Mesendoderm (in vitro differentiated cells): ENCODE measurements at regions not wholly inside any gene's neighbourhood (a gene's known extent, or its start where the extent isn't known, plus 50 kb on each side); places are given as distances from the start of the nearest gene placed in this dataset.

Experiments used
- DNase-seq: peaks from one replicate; pipeline ENCODE4 v3.0.0; 2013
- H2AK5ac ChIP-seq: 2 replicates; pipeline ENCODE4 v1.6.1; 2013; ENCODE audit warnings: low read length, inconsistent platforms
- H2BK120ac ChIP-seq: 2 replicates; pipeline ENCODE4 v1.6.1; 2013; ENCODE audit warnings: low read depth, mild to moderate bottlenecking, low read length, moderate library complexity, mixed read lengths
- H2BK15ac ChIP-seq: replicated peaks from 2 replicates; pipeline ENCODE4 v1.6.1; 2013; ENCODE audit warnings: low read depth, mild to moderate bottlenecking, moderate library complexity
- H2BK5ac ChIP-seq: 2 replicates; pipeline ENCODE4 v1.6.1; 2013; ENCODE audit warnings: low read length, inconsistent platforms
- H3K18ac ChIP-seq: 2 replicates; pipeline ENCODE4 v1.6.1; 2013; ENCODE audit warnings: mild to moderate bottlenecking, low read length, mixed read lengths
- H3K23ac ChIP-seq: one replicate; pipeline ENCODE4 v1.6.1; 2013; ENCODE audit warnings: low read length
- H3K27ac ChIP-seq: 2 replicates; pipeline ENCODE4 v1.5.1; 2013; ENCODE audit warnings: low read depth, mild to moderate bottlenecking, inconsistent platforms, low read length, moderate library complexity
- H3K27me3 ChIP-seq: 2 replicates; pipeline ENCODE4 v1.6.1; 2013; ENCODE audit warnings: low read length, control low read depth, mild to moderate bottlenecking, inconsistent platforms; ENCODE audit not compliant: insufficient read depth, poor library complexity
- H3K36me3 ChIP-seq: 2 replicates; pipeline ENCODE4 v1.6.1; 2013; ENCODE audit warnings: low read length, inconsistent platforms; ENCODE audit not compliant: control insufficient read depth, insufficient read depth
- H3K4ac ChIP-seq: one replicate; pipeline ENCODE4 v1.6.1; 2013; ENCODE audit warnings: low read depth, mild to moderate bottlenecking, low read length, moderate library complexity
- H3K4me1 ChIP-seq: 2 replicates; pipeline ENCODE4 v1.6.1; 2013; ENCODE audit warnings: low read depth, low read length, inconsistent platforms; ENCODE audit not compliant: control insufficient read depth
- H3K4me2 ChIP-seq: 2 replicates; pipeline ENCODE4 v1.6.1; 2013; ENCODE audit warnings: low read length
- H3K4me3 ChIP-seq: 2 replicates; pipeline ENCODE4 v1.5.1; 2013; ENCODE audit warnings: mild to moderate bottlenecking, low read length
- H3K56ac ChIP-seq: one replicate; pipeline ENCODE4 v1.6.1; 2013; ENCODE audit warnings: low read length
- H3K79me1 ChIP-seq: 2 replicates; pipeline ENCODE4 v1.6.1; 2013; ENCODE audit warnings: low read length, inconsistent platforms
- H3K79me2 ChIP-seq: 2 replicates; pipeline ENCODE4 v1.6.1; 2013; ENCODE audit warnings: mild to moderate bottlenecking, low read length; ENCODE audit not compliant: control insufficient read depth, insufficient read depth
- H3K9ac ChIP-seq: 2 replicates; pipeline ENCODE4 v1.6.1; 2013; ENCODE audit warnings: low read length, inconsistent platforms
- H4K5ac ChIP-seq: one replicate; pipeline ENCODE4 v1.6.1; 2013; ENCODE audit warnings: low read length
- H4K8ac ChIP-seq: one replicate; pipeline ENCODE4 v1.6.1; 2013; ENCODE audit warnings: low read depth, mild to moderate bottlenecking, control low read depth, low read length, moderate library complexity
- WGBS: extraction: QIAGEN DNeasy Blood & Tissue Kit; methylation state at CpG from one replicate; pipeline ENCODE4 v1.1.7; 2013; ENCODE audit warnings: low lambda C conversion rate, missing lambda C conversion rate; ENCODE audit not compliant: insufficient coverage; ENCODE audit errors: extremely low coverage; 5-methylcytosine and 5-hydroxymethylcytosine counted together

DNA sequence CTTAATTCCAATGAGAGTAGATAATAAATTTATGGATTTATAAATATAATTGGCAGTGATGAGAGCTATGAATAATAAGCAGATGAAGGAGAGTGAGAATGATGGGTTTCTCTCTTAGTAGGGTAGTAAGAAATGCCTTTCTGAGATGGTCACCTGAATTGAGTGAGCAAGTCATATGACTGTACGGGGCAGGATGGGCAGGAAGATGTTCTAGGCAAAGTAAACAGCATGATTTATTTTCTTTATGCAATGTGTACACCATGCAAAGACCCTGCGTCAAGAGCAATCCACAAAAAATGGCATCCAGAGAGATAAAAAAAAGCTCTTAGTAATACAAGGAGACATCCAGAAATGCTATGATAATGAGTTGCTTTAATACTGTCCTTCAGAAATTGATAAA, 409.9 kb downstream of the HLX start:
- Histone ChIP-seq H2BK15ac (no peak overlapping the region), H4K5ac (no peak overlapping the region), H3K4me1 (no peaks in the 10 kb centered on the region), H2BK120ac (no peak overlapping the region), H3K79me2 (no peaks in the 10 kb centered on the region), H3K4ac (no peak overlapping the region), H3K9ac (no peak overlapping the region), H4K8ac (no peak overlapping the region), H3K4me2 (no peak overlapping the region), H2AK5ac (no peak overlapping the region), H3K56ac (no peak overlapping the region), H3K23ac (no peak overlapping the region), H3K79me1 (no peaks in the 10 kb centered on the region), H3K36me3 (no peaks in the 10 kb centered on the region), H3K18ac (no peak overlapping the region), H3K27ac (no peak overlapping the region), H2BK5ac (no peak overlapping the region), H3K4me3 (no peak overlapping the region), H3K27me3 (no peaks in the 10 kb centered on the region)
- DNase-seq: no peak
- WGBS: no CpG with 5 or more reads among the region's 2 CpGs

DNA sequence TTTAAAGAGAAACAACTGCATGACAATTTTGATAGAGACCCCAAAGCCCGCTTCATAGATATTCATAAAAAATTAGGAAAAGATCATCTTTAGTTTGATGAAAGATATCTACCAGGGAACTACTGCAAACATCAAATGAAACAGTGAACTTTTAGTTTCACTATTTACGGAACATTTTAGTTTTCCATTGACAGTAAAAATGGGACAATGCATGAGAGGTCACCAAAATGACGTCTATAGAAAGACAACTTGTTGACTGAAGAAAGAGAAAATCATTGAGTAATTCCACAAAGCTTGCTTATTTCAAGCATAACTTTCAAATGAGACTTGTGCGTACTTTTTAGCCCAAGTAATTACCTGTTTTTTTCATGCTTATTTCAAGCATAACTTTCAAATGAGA, 411.4 kb downstream of the HLX start:
- no peak overlapping the region for H2AK5ac ChIP-seq
- no CpG with 5 or more reads among the region's 4 CpGs for WGBS
- H3K23ac ChIP-seq: no peak overlapping the region
- H3K27me3 ChIP-seq: no peaks in the 10 kb centered on the region
- H3K79me2 ChIP-seq: no peaks in the 10 kb centered on the region
- no peaks in the 10 kb centered on the region for H3K4me1 ChIP-seq
- H3K56ac ChIP-seq: no peak overlapping the region
- no peak overlapping the region for H2BK5ac ChIP-seq
- no peak overlapping the region for H3K27ac ChIP-seq
- no peak overlapping the region for H4K5ac ChIP-seq
- no peak overlapping the region for H3K18ac ChIP-seq
- no peaks in the 10 kb centered on the region for H3K79me1 ChIP-seq
- no peak overlapping the region for H4K8ac ChIP-seq
- H3K4me2 ChIP-seq: no peak overlapping the region
- no peak overlapping the region for H2BK15ac ChIP-seq
- no peak overlapping the region for H3K9ac ChIP-seq
- H3K4ac ChIP-seq: no peak overlapping the region
- no peaks in the 10 kb centered on the region for H3K36me3 ChIP-seq
- H3K4me3 ChIP-seq: no peak overlapping the region
- H2BK120ac ChIP-seq: no peak overlapping the region
- no peak for DNase-seq

DNA sequence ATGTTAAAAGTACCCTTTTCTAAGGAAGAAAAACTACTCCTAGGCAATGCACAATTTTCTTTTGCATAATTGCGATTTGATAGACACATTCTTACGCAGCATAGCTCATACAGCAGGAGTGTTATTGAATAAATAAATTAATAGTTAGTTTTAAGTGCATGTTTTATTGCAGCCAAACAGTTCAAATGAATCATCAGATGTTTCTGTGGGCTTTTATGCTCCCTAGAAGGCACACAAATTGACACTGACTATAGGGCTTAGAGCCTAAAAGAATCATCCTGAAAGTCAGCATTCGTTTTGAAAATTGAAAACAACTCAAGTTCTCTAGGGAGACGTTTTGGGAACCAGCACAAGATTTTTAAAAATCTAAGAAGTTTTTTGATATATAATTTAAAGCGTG, 411.9 kb downstream of the HLX start:
- H2BK120ac ChIP-seq: no peak overlapping the region
- H3K56ac ChIP-seq: no peak overlapping the region
- no CpG with 5 or more reads among the region's 5 CpGs for WGBS
- H3K4me1 ChIP-seq: no peaks in the 10 kb centered on the region
- no peaks in the 10 kb centered on the region for H3K79me2 ChIP-seq
- no peak overlapping the region for H3K4me2 ChIP-seq
- H3K27ac ChIP-seq: no peak overlapping the region
- no peaks in the 10 kb centered on the region for H3K27me3 ChIP-seq
- H3K36me3 ChIP-seq: no peaks in the 10 kb centered on the region
- H3K18ac ChIP-seq: no peak overlapping the region
- no peak overlapping the region for H3K4ac ChIP-seq
- H3K79me1 ChIP-seq: no peaks in the 10 kb centered on the region
- no peak overlapping the region for H3K23ac ChIP-seq
- H3K9ac ChIP-seq: no peak overlapping the region
- no peak for DNase-seq
- no peak overlapping the region for H4K5ac ChIP-seq
- H2BK15ac ChIP-seq: no peak overlapping the region
- H2BK5ac ChIP-seq: no peak overlapping the region
- no peak overlapping the region for H2AK5ac ChIP-seq
- no peak overlapping the region for H3K4me3 ChIP-seq
- H4K8ac ChIP-seq: no peak overlapping the region

DNA sequence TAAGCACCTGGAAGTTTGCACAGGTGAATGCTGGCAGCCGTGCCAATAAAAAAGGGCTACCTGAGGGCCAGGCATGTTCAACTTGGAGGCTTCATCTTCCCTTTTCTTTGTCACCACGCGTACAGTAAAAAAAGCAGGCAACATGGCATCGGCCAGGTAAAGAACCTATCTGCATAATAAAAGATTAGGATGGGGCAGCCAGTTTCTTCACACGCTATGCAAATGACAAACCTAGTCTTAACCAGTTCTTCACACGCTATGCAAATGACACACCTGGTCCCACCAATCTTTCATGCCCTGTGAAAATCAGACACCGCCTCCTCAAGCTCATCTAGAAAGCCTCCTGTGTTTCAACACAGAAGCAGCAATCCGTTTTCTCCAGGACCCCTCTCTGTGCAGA, 413.4 kb downstream of the HLX start:
- no peak for DNase-seq
- H3K23ac ChIP-seq: no peak overlapping the region
- H2BK15ac ChIP-seq: no peak overlapping the region
- no CpG with 5 or more reads among the region's 8 CpGs for WGBS
- no peak overlapping the region for H2BK5ac ChIP-seq
- no peak overlapping the region for H3K4ac ChIP-seq
- H3K56ac ChIP-seq: no peak overlapping the region
- H3K4me2 ChIP-seq: no peak overlapping the region
- no peak overlapping the region for H2AK5ac ChIP-seq
- H3K27ac ChIP-seq: no peak overlapping the region
- H3K9ac ChIP-seq: no peak overlapping the region
- no peaks in the 10 kb centered on the region for H3K4me1 ChIP-seq
- H3K4me3 ChIP-seq: no peak overlapping the region
- H4K5ac ChIP-seq: no peak overlapping the region
- H3K79me2 ChIP-seq: no peaks in the 10 kb centered on the region
- H3K27me3 ChIP-seq: no peaks in the 10 kb centered on the region
- no peaks in the 10 kb centered on the region for H3K36me3 ChIP-seq
- H3K79me1 ChIP-seq: no peaks in the 10 kb centered on the region
- no peak overlapping the region for H2BK120ac ChIP-seq
- no peak overlapping the region for H4K8ac ChIP-seq
- H3K18ac ChIP-seq: no peak overlapping the region

DNA sequence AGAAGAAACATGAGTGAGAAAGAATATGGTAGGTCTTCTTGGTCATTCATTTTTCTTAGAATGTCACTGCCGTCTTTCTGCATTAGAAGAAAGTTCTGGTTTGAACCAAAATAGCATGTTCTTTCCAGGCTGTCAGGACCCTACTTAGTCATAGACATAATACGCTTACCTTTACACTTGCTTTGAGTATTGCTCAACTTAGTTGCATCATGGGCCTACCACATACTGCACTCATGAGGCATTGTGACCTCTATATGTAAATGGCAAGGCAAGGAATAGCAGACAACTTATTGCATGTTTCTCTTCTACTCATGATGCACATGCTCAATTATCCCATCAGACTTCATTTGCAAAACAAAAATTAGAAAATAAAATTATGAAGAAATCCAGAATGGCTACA, 415.0 kb downstream of the HLX start:
- no peaks in the 10 kb centered on the region for H3K4me1 ChIP-seq
- H2BK15ac ChIP-seq: no peak overlapping the region
- no peak overlapping the region for H2BK5ac ChIP-seq
- DNase-seq: no peak
- no peak overlapping the region for H3K4ac ChIP-seq
- no peak overlapping the region for H3K4me2 ChIP-seq
- H3K27me3 ChIP-seq: no peaks in the 10 kb centered on the region
- no peak overlapping the region for H2AK5ac ChIP-seq
- no peak overlapping the region for H3K18ac ChIP-seq
- no peaks in the 10 kb centered on the region for H3K79me2 ChIP-seq
- no CpG with 5 or more reads among the region's 2 CpGs for WGBS
- H3K56ac ChIP-seq: no peak overlapping the region
- H3K4me3 ChIP-seq: no peak overlapping the region
- H4K5ac ChIP-seq: no peak overlapping the region
- no peaks in the 10 kb centered on the region for H3K79me1 ChIP-seq
- H3K27ac ChIP-seq: no peak overlapping the region
- H3K36me3 ChIP-seq: no peaks in the 10 kb centered on the region
- H3K9ac ChIP-seq: no peak overlapping the region
- no peak overlapping the region for H3K23ac ChIP-seq
- H4K8ac ChIP-seq: no peak overlapping the region
- no peak overlapping the region for H2BK120ac ChIP-seq

DNA sequence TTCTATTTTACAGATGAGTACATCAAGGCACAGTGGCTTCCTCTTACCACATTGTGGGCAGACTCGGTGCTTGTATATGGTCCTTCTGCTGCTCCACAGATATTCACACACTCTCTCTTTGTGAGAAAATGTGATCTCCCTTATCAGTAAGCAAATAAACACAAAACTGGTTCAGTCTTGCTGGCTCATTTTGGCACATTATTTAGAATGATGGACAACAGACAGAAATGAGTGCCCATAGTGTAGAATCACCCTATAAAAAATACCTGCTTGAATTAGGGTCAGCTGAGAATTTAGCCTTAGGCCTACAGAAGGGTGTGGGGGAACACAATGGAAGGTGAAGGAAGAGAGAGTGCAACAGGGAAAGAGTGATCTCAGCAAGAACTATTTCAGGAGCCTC, 423.1 kb downstream of the HLX start:
- peak overlapping the region; percentile 88 for H3K27ac ChIP-seq
- peak overlapping the region; percentile 73 for H2BK5ac ChIP-seq
- H3K79me2 ChIP-seq: no peaks in the 10 kb centered on the region
- H3K23ac ChIP-seq: no peak overlapping the region
- no CpG with 5 or more reads among the region's 1 CpG for WGBS
- H3K27me3 ChIP-seq: no peaks in the 10 kb centered on the region
- peak overlapping the region; percentile 74 for H2BK15ac ChIP-seq
- no peak overlapping the region for H2AK5ac ChIP-seq
- peak overlapping the region; percentile 67 for H3K56ac ChIP-seq
- H4K5ac ChIP-seq: peak overlapping the region; percentile 48
- no peak overlapping the region for H3K9ac ChIP-seq
- no peak overlapping the region for H3K4me2 ChIP-seq
- H3K18ac ChIP-seq: peak overlapping the region; percentile 64
- peak; percentile 45 for DNase-seq
- no peak overlapping the region for H3K4me3 ChIP-seq
- peak overlapping the region; percentile 54 for H2BK120ac ChIP-seq
- no peak overlapping the region for H4K8ac ChIP-seq
- peaks cover 8% of the 10 kb centered on the region for H3K4me1 ChIP-seq
- H3K36me3 ChIP-seq: no peaks in the 10 kb centered on the region
- peak overlapping the region; percentile 87 for H3K4ac ChIP-seq
- no peaks in the 10 kb centered on the region for H3K79me1 ChIP-seq
